ENCODE measurements at regions not wholly inside any gene's neighbourhood (a gene's known extent, or its start where the extent isn't known, plus 50 kb on each side); places are given as distances from the start of the nearest gene placed in this dataset.
"Not testable (repeated sequence)": the region's sequence is repeated elsewhere in the genome, so short reads cannot be mapped to it uniquely, and the experiment has no call there.

- no peak overlapping the region for H3K4me3 ChIP-seq (ENCODE audit: low read length)
- no peak for TF ChIP-seq CTCF (conservative IDR thresholded peaks at IDR 0.05; ENCODE audit: low read length)
- DNase-seq (ENCODE audit: low read depth), result no peak
Measured at GRCh38 chr14:82035397-82035796, 501.7 kb upstream of the SEL1L start.

GRCh38 chr14:82038066-82038465 lies 504.4 kb upstream of the SEL1L start:
- H3K4me3 ChIP-seq (ENCODE audit: low read length); DNase-seq (ENCODE audit: low read depth): not testable (repeated sequence)

GRCh38 chr14:82045339-82045738 lies 511.7 kb upstream of the SEL1L start:
- no peak for TF ChIP-seq CTCF (conservative IDR thresholded peaks at IDR 0.05; ENCODE audit: low read length)
- no peak for DNase-seq (ENCODE audit: low read depth)
- no peak overlapping the region for H3K4me3 ChIP-seq (ENCODE audit: low read length)

GRCh38 chr14:82046512-82047226 lies 513.0 kb upstream of the SEL1L start:
- no peak for DNase-seq (ENCODE audit: low read depth)
- no peak overlapping the region for H3K4me3 ChIP-seq (ENCODE audit: low read length)
- no peak for TF ChIP-seq CTCF (conservative IDR thresholded peaks at IDR 0.05; ENCODE audit: low read length)

GRCh38 chr14:82047777-82048470 lies 514.3 kb upstream of the SEL1L start:
- no peak for DNase-seq (ENCODE audit: low read depth)
- no peak overlapping the region for H3K4me3 ChIP-seq (ENCODE audit: low read length)
- TF ChIP-seq CTCF (conservative IDR thresholded peaks at IDR 0.05; ENCODE audit: low read length), result no peak

GRCh38 chr14:82052778-82053177 lies 519.1 kb upstream of the SEL1L start:
- TF ChIP-seq CTCF (conservative IDR thresholded peaks at IDR 0.05; ENCODE audit: low read length), result no peak
- H3K4me3 ChIP-seq (ENCODE audit: low read length), result no peak overlapping the region
- DNase-seq (ENCODE audit: low read depth), result no peak

GRCh38 chr14:82055515-82056115 lies 522.0 kb upstream of the SEL1L start:
- no peak for TF ChIP-seq CTCF (conservative IDR thresholded peaks at IDR 0.05; ENCODE audit: low read length)
- H3K4me3 ChIP-seq (ENCODE audit: low read length), result no peak overlapping the region

More at GRCh38 chr14:82055515-82056115, 522.0 kb upstream of the SEL1L start:
- DNase-seq (ENCODE audit: low read depth), result no peak
